ENCODE measurements at regions not wholly inside any gene's neighbourhood (a gene's known extent, or its start where the extent isn't known, plus 50 kb on each side); places are given as distances from the start of the nearest gene placed in this dataset.

DNA sequence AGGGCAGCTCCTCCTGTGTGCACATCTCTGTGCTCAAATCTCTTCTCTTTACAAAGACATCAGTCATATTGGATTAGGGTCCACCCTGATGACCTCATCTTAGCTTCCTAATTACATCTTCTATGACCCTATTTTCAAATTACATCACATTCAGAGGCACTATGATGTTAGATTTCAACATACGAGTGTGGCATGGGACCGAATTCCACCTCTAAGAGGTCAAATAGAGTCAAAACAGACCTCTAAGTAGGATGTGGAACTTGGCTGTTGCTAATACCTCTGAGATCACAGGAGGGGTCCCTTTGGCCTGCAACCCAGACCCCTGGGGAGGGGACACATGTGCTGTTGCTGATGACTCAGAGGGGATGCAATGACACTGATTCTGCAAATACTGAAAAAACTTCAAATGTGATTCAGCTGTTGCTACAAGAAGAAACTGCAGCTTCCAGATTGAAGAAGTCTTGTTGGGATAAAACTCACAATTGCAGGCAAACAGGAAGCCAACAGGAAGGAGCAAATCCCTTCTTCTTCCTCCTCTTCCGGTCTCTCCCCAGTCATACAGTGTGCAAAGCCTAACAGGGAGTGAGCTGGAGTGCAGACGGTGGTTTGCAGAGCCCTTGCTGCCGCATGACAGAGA, 216.2 kb downstream of the MYLK4 start:
- peak; percentile 16 for DNase-seq

DNA sequence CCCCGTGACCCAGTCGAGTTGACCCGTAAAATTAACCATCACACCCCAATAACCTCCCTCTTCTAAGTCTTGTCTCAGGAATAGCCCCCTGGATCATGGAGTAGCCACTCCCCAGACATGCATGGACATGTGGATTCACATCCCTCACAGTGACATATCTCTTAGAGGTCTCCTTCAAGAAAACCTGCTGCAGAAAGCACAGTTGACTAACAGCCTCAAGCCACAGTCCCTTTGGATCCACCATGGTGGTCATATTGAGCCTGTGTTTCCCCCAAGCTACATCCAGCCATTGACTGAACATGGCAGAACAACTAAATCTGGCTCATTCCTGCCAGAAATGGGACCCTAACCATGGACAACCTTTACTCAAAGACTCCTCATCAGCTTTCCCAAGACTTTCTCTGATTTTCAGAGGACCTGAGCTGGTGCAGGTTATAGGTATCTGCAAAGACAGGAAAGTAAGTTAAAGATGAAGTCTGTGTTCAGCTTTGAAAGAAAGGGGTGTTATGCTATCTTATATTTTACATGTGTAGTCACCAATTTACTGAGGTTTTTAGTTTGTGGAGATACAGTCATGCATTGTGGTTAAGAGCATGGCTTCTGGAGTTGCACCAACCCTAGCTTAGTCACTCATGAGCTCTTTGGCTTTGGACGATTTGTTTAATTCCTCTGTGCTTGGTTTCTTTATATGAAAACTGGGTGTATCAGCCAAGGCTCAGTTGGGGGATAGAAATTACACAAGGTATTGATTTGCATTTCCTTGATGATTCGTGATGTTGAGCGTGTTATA, 219.1 kb downstream of the MYLK4 start:
- no peak for DNase-seq

DNA sequence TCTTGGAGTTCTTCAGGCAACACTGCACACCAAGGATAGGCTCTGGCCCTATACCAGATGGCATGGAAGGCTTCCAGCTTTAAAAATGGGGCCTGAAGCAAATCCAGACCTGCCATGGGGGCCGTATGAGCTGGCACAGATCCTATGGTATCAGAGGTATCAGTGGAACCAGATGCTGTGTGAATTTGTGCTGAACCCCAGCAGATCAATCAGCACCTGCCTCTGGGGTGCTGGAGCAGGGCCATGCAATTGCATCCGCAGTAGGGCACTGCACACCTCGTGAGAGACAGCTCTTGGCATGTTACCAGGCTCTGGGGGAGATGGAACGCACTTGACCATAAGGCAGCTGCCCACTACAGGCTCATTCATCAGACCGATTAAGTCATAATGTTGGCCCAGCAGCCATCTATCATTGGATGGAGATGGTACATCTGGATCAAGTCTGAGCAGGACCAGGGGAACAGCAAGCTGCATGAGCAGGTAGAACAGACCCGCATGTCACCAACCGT, 221.5 kb downstream of the MYLK4 start:
- no peak for DNase-seq

DNA sequence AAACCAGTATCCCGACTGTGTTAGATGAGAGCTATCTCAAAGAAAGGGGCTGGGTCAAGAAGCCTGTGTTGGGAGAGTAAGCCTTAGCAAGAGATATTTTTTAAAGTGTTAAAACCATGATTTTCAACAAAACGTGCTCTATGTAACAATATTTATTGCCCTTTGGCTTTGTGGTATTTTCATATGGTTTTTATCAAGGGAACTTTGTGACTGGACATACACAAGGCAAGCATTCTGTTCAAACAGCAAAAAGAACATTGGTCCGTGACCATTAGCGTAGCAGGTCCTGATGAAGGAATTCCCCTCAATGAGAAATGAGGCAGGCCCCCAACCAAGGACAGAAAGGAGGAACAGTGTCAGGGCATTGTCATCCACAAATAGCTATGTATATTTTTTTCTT, 222.6 kb downstream of the MYLK4 start:
- DNase-seq = no peak

DNA sequence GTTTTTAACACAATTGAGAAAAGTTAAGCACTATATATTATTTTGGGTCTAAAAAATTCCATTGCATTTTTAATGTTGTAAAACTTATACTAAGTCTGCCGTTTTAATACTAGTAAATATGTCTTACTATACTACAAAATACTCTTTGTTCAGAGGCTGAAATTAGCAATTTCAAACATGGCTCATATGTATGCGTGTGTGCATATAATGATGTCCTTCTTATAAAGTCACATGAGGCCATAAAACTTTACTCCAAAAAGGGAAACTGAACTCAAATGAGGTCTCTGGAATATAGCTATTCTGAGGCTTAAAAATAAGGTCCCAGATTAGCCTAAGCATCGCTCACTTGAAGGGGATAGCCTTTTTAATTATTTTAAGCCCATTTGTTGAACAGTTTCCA, 224.0 kb downstream of the MYLK4 start:
- no peak for DNase-seq

DNA sequence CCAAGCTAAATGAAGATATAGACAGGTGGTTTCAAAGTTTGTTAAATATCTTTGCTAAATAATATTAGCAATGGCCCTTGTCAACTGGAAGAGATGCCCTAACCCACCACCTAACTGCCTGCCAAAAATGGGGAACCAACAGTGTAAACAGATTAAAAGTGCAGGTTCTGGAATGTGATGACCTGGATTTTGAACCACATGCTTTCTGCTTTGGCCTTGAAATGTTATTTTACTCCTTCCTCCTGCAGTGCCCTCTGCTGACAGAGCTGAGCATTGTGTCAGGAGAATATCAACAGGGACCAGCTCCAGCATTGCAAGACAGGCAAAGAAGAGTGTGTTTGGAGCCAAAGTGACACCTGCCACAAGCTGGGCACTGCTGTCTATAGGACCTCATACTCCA, 226.6 kb downstream of the MYLK4 start:
- DNase-seq = no peak

DNA sequence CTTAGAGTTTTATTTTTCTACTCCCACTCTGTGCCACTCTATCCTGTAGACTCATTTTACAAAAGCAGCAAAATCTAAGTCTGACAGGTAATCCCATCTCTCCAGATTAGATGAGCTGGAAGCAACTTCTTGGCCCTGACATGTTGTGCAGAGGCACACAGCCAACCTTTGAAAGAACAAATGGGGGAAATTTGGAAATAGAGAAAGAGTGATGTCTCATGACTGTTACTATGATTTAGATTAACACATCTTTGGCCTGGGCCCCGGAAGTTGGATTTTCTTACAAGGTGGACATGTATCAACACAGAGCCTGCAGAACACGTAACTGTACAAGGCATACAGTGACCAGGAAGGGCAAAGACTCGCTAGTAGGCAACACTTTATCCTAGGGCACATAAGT, 227.7 kb downstream of the MYLK4 start:
- DNase-seq = no peak

DNA sequence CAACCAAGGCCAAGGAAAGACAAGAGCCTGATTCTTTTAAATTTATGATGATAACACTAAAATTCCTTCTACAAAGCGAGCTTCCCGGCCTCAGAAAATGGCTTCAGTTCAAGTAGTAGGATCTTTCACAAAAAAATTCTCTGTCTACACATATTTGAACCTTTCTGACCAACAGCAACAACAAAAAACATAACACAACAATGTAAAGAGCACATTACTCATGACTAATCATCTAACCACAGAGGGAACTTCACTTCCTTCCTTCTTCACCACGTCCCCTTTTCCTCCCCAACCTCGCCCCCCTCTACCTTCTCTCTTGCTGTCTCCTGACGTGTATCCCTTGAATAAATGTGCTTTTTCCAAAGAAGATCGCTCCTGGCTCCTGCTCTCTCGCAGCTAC, 228.2 kb downstream of the MYLK4 start:
- DNase-seq = no peak

DNA sequence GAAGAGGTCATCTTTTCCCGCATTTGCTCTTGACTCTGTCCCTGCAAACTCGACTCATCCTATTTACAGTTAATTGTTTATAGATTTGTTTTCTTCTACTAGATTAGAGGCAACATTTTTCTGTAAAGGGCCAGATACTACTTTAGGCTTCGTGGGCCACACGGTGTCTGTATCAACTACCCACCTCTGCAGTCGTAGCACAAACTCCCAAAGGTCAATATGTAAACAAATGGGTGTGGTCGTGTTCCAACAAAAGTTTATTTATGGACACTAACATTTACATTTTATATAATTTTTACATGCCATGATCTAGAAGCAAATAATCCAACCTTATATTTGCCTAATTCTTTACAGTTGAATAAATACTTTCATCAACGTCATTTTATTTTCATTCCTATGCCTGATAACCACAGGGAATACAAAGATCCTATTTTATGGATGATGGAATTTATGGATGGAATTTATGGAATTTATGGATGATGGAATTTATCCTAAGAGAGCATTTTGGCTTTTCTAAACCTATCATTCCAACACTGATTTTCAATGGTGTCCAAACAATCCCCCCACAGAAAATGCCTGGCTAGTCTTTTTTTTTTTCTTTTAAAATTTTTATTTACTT, 232.8 kb downstream of the MYLK4 start:
- DNase-seq = no peak

DNA sequence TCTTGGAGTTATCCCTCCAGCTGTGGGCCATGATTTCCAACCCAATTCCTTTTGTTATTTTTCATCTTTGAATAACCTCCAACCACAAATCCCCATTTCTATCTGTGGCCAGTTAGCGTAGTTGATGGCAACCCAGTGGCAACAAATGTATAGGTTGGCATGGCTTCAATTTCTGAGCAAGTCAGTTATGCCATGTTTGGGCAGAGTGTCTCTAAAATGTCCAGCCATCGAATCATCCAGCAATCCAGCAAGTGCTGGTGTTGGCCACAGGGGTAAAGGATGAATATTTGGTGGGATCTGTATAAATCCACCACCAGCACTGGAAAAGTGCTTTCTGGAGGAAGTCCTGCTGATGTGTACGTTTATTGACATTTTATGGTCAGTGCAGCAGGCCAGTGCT, 233.3 kb downstream of the MYLK4 start:
- no peak for DNase-seq

DNA sequence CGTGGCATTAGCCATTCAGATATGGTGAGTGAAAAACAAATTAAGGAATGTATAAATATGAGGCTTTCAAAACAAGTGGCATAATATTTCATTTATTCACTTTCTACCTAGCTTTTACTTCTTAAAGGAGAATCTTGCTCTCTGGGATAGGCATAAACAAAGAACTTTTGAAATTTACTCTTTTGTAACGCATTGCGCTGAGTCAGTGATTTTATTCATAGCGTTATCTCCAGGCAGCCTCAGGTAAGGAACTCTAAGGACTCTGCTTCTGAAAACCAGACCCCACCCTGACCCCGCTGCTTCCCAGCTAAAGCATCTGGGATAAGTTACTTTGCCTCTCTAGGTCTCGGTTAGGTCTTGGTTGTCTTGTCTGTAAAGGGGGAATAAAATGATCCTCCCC, 234.7 kb downstream of the MYLK4 start:
- DNase-seq = no peak

DNA sequence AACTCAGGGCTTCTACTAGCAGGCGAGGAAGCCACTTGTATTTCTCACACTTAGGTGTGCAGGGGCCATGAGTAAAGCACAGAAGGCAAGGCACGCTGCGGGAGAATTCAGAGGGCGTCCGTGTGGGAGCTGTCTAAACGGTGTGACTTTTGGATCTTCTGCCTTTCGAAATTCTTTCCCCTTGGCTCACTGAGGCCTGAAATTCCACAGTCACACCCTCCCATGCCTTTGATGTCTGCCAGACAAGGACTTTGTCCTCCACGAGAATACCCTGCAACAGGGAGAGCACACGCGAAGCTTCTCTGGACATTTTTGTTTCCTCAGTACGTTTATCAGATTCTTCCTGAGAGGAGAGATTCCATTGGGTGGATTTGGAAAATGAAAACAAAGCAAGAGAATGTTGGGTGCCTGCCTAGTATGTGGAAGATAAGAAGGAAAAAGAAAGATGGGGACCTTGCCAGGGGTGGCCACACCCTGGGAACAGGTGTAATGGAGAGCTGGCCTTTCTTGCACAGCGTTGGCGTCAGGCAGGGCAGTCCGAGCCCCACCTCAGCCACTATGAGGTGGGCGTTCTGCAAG, 235.7 kb downstream of the MYLK4 start:
- no peak for DNase-seq

DNA sequence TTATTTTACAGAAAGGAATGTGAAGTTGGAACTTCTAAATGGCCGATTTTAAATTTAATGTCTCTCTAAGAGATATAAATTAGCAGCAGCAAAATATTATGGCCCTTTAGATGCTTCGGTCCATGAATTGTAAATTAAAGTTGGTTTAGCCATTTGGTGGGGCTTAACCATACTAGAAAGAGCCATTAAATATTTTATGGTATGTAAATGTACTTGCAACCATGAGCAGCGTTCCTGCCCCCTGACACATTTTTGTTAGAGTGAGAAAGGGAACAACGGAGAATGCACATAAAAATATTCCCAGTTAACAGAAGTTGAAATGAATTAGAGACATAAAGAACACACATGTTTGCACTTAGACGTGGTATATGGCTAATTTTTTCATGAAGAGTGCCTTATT, 237.9 kb downstream of the MYLK4 start:
- no peak for DNase-seq

DNA sequence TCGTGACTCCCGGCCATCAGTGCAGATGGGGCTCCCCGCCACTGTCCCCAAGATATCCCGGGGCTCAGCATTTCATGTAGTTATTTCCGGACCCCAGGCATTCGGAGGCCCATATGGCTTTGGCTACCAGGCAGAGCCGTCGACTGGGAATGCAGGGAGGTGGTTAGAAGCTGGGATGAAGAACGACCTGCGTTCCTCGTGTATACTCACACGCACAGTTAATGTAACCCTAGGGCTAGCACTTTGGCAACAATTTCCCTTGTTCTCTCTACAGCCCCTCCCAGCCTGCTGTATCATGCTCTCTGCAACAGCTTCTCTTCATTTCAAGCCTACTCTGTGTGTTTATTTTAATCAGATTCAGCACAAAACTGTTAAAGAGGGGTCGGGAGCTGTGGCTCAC, 240.4 kb downstream of the MYLK4 start:
- no peak for DNase-seq

DNA sequence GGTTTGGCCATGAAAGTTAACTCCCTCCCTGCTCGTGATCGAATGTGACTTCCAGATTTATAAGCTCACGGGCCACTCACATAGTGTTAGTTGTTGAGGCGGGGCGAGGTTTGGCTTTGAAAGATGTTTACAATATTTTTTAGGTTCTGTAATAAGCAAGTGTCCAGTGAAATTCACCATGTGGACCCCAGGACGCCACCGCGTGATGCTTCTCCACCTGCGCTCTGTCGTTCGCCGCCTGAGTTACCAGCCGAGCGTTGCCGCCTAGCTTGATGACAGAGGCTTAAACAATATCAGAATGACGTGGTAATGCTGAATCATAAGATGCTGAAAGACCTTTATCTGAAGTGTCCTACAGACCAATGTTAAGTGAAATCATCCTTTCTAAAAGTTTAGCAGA, 241.0 kb downstream of the MYLK4 start:
- no peak for DNase-seq

DNA sequence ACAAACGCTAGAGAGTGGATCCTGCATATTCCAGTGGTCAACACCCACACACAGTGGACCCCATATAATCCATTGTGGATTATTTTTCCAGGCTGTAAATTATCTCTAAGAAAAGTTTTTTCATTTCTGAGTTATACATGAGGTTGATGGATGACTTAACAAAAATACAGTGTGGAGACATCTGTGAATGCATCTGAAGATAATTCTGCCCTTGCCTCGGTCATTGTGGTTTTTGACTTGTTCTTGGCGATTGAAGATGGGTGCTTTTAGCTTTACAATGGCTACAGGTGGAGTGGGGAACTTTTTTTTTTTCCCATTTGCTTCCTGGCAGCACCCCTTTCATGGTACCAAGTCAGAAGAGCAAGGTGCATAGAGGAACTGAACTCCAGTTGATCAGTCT, 242.7 kb downstream of the MYLK4 start:
- no peak for DNase-seq

DNA sequence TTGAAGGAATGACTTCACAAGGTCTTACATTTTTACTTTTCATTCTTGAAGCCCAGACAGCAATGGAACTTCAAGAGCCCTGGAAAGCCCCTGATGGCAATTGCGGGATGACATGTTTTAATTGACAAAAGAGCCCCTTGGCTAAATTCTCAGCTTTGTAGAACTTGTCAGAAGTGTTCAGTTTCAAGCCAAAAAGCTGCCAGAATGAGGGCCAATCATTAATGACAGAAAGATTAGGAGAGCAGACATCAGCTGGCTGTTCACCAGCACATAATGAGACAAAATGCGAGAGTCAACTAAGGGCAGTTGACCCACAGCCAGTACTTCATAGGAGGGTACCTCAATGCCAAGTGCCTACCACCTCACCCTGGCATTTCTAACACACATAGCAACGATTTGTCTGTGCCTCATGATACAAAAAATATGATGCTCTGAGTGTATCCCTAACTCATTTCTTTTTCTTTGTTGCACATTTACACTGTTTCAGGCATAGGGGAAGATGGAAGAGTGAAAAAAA, 243.1 kb downstream of the MYLK4 start:
- no peak for DNase-seq

DNA sequence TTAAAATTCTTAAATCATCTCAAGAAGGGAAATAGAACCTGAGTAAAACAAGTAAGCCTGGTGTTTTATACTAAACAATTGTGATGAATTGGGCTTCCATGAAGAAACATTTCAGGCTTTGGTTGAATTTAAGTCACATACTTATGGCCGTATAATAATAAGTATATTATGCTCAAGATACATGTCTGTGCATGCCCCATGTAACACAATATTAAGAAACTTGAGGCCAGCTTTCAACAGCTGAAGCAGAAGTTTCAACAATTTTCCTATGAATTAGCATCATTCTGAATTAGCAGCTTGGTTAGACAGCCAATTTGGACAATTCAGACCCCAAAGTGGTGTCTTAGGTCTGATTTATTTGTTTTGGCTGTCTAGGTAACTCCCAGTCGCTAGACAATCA, 243.7 kb downstream of the MYLK4 start:
- DNase-seq = no peak

DNA sequence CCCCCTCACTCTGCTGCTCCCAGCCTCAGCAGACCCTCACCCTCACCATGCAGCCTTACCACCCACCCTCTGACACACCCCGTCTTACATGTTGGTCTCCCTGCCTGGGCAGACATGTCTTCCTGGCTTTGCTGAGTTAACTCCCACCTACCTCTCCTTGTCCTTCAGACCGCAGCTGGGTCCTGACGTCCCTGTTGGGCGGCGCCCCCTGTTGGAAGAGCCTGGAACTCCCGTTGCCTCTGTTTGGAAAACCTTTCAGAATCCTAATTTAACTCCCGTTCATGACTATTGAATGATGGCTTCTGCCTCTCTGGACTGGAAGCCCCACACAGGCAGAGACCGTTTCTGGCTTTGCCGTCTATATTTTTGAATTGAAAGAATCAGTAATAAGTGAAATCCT, 245.1 kb downstream of the MYLK4 start:
- DNase-seq = no peak

DNA sequence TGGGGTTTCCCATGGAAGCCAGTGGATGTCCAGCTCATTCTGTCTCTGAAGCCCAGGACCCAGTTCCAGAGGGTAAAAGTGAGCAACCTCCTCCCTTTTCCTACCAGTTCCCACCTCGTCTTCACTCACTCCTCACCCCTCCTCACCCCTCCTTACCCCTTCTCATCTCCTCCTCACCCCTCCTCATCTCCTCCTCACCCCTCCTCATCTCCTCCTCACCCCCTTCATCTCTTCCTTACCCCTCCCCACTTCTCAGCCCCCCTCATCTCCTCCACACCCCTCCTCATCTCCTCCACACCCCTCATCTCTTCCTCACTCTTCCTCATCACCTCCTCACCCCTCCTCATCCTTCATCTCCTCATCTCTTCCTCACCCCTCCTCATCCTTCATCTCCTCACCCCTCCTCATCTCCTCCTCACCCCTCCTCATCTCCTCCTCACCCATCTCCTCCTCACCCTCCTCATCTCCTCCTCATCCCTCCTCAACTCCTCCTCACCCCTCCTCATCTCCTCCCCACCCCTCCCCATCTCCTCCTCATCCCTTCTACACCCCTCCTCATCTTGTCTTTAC, 246.1 kb downstream of the MYLK4 start:
- no peak for DNase-seq

DNA sequence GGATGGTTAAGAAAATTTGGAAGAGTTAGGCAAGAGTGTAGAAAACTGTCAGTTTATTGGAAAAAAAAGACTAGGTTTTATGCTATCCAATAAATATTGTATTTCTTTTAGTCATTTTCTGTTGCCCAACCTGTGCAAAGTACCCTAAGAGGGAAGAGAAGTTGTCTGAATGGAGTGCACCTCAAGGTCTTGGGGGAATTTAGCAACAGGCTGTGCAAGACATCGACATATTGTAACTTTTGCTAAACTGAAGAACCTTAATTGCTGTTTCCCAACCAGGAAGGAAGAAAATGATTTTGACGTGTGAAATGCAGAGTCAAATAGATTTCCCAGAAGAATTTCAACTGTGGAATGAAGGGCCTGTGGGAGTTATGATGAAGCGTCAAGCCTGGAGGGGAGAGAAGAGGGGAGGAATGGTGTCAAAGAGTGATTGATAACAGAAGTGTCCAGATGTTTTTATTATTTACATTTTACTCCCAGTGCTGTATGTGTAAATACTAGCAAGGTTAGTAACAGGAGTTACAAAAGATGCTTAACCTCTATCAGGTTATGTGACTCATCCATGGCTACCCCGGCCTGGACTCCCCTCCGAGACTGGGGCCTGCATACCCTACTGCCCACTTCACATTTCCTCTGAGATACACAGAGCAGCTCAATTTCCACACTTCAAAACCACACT, 246.8 kb downstream of the MYLK4 start:
- no peak for DNase-seq

DNA sequence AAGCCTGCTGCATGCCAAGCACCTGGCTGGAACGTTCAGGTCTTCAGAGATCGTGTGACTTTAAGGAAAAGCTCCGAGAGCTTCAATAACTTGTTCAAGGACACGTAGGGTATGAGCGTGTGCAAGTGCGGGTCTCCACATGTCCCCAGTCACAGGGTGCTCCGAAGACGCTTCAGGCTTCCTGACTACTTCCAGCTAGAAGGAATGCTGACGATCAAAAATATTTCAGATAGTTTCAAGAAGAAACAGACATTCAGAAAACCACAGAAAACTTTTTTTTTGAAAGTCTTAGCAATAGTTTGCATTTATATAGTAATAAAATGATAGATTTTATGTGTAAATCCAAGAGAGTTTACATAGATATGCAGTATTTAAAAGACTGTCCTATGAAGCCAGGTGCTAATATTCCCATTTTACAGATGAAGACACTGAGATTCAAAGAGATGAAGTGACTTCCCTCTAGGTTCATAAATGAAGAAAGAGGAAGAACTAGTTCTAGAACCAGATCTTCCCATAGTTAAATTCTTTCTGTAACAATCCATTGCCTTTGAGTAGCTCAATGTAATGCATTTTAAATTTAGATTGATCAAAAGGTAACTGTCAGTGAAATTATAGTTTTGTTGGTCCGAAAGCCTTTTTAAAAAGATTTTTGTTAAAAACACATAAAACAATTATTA, 247.6 kb downstream of the MYLK4 start:
- no peak for DNase-seq

Measured in CD4-positive, alpha-beta T cell treated with Interferon gamma for 1 hour (primary cell).